BJ (cell line): ENCODE measurements at regions not wholly inside any gene's neighbourhood (a gene's known extent, or its start where the extent isn't known, plus 50 kb on each side); places are given as distances from the start of the nearest gene placed in this dataset.

Experiments used
- CTCF ChIA-PET: fragments of 350-600 bp; formaldehyde crosslinking; extraction: SDS; loops from one replicate; lab custom pipeline; 2021; ENCODE audit warnings: antibody characterized with exemption, inconsistent platforms; lab: Yijun Ruan, JAX
- POLR2A ChIA-PET: fragments of 300-600 bp; sonication (Branson Sonifier 250); formaldehyde crosslinking; extraction: SDS; loops from one replicate; lab custom pipeline; 2021; ENCODE audit warnings: antibody characterized with exemption; lab: Charles Lee
- DNase-seq: peaks from one replicate; pipeline ENCODE4 v3.0.0-alpha.2; 2011; ENCODE audit warnings: low read depth
- H3K27me3 ChIP-seq: 2 replicates; pipeline ENCODE4 v1.6.0; 2011; ENCODE audit warnings: low read length; ENCODE audit not compliant: control insufficient read depth, insufficient read depth
- H3K36me3 ChIP-seq: 2 replicates; pipeline ENCODE4 v1.5.1; 2011; ENCODE audit warnings: low read length; ENCODE audit not compliant: control insufficient read depth, insufficient read depth
- H3K4me3 ChIP-seq: 2 replicates; pipeline ENCODE4 v1.5.1; 2011; ENCODE audit warnings: low read depth, mild to moderate bottlenecking, control low read depth, low read length
- CTCF ChIP-seq: IDR thresholded peaks from 2 replicates; pipeline ENCODE4 v1.5.1; 2011; ENCODE audit warnings: low read depth, mild to moderate bottlenecking, control low read depth, inconsistent platforms, low read length, moderate library complexity; ENCODE audit not compliant: insufficient read depth

GRCh38 chr18:22044474-22045220 lies 124.7 kb upstream of the GATA6 start:
- Histone ChIP-seq H3K36me3 (no peaks in the 10 kb centered on the region), H3K4me3 (no peak overlapping the region), H3K27me3 (peaks cover 10% of the 10 kb centered on the region)
- no peak for TF ChIP-seq CTCF
- DNase-seq = no peak
- ChIA-PET POLR2A (no interaction called here), CTCF (no interaction called here)

- Histone ChIP-seq H3K36me3 (no peaks in the 10 kb centered on the region), H3K4me3 (no peak overlapping the region), H3K27me3 (peaks cover 8% of the 10 kb centered on the region)
- TF ChIP-seq CTCF = no peak
- CTCF ChIA-PET = no interaction called here
- POLR2A ChIA-PET = no interaction called here
- no peak for DNase-seq
These were observed 124.0 kb upstream of the GATA6 start for GRCh38 chr18:22045221-22045918.

- Histone ChIP-seq H3K27me3 (peaks cover 8% of the 10 kb centered on the region), H3K4me3 (no peak overlapping the region), H3K36me3 (no peaks in the 10 kb centered on the region)
- POLR2A ChIA-PET = no interaction called here
- CTCF ChIA-PET = no interaction called here
- TF ChIP-seq CTCF = no peak
- DNase-seq = no peak
These were observed 122.9 kb upstream of the GATA6 start for GRCh38 chr18:22046473-22046872.

GRCh38 chr18:22047485-22047884 lies 121.9 kb upstream of the GATA6 start:
- H3K27me3 ChIP-seq = peaks cover 5% of the 10 kb centered on the region
- ChIA-PET CTCF (no interaction called here), POLR2A (no interaction called here)
- no peak for DNase-seq
- no peaks in the 10 kb centered on the region for H3K36me3 ChIP-seq
- H3K4me3 ChIP-seq = no peak overlapping the region
- TF ChIP-seq CTCF = no peak

GRCh38 chr18:22048221-22048620 lies 121.2 kb upstream of the GATA6 start:
- no peak for TF ChIP-seq CTCF
- Histone ChIP-seq H3K36me3 (no peaks in the 10 kb centered on the region), H3K4me3 (no peak overlapping the region), H3K27me3 (peaks cover 5% of the 10 kb centered on the region)
- ChIA-PET POLR2A (no interaction called here), CTCF (interaction anchor here (1.2 kb wide), 1 partner anchor 50 kb away, joined by 3 read pairs; no protein-coding TSS in a partner anchor)
- no peak for DNase-seq
